ENCODE measurements at regions not wholly inside any gene's neighbourhood (a gene's known extent, or its start where the extent isn't known, plus 50 kb on each side); places are given as distances from the start of the nearest gene placed in this dataset.
"Not testable (repeated sequence)": the region's sequence is repeated elsewhere in the genome, so short reads cannot be mapped to it uniquely, and the experiment has no call there.

GRCh38 chr10:5576780-5577624 is 52.2 kb downstream of the CALML3 start:
- Histone ChIP-seq H2AK5ac (ENCODE audit: low read length) (no peak overlapping the region), H3K23ac (ENCODE audit: low read length) (no peak overlapping the region), H3K56ac (ENCODE audit: low read length) (no peak overlapping the region), H2BK15ac (replicated peaks; ENCODE audit: low read depth) (no peak overlapping the region), H3K4me3 (ENCODE audit: low read length) (no peak overlapping the region), H2BK120ac (ENCODE audit: low read depth, low read length) (no peak overlapping the region), H3K27ac (ENCODE audit: low read depth, low read length) (no peak overlapping the region), H4K8ac (ENCODE audit: low read depth, low read length) (no peak overlapping the region), H3K4ac (ENCODE audit: low read depth, low read length) (no peak overlapping the region), H3K4me1 (ENCODE audit: control insufficient read depth, low read depth, low read length) (peaks cover 2% of the 10 kb centered on the region), H3K79me2 (ENCODE audit: control insufficient read depth, insufficient read depth, low read length) (no peaks in the 10 kb centered on the region), H2BK5ac (ENCODE audit: low read length) (no peak overlapping the region), H4K5ac (ENCODE audit: low read length) (no peak overlapping the region), H3K79me1 (ENCODE audit: low read length) (no peaks in the 10 kb centered on the region), H3K27me3 (ENCODE audit: insufficient read depth, low read length, poor library complexity) (no peaks in the 10 kb centered on the region), H3K18ac (ENCODE audit: low read length) (no peak overlapping the region), H3K9ac (ENCODE audit: low read length) (no peak overlapping the region), H3K4me2 (ENCODE audit: low read length) (no peak overlapping the region), H3K36me3 (ENCODE audit: control insufficient read depth, insufficient read depth, low read length) (no peaks in the 10 kb centered on the region)
- no CpG with 5 or more reads among the region's 47 CpGs for WGBS (ENCODE audit: extremely low coverage, insufficient coverage, low lambda C conversion rate)
- DNase-seq, result no peak

- H3K18ac ChIP-seq (ENCODE audit: low read length); H3K79me1 ChIP-seq (ENCODE audit: low read length); H3K79me2 ChIP-seq (ENCODE audit: control insufficient read depth, insufficient read depth, low read length); H2AK5ac ChIP-seq (ENCODE audit: low read length); H3K27ac ChIP-seq (ENCODE audit: low read depth, low read length); H3K23ac ChIP-seq (ENCODE audit: low read length); H3K56ac ChIP-seq (ENCODE audit: low read length); DNase-seq; H3K4me1 ChIP-seq (ENCODE audit: control insufficient read depth, low read depth, low read length); H3K9ac ChIP-seq (ENCODE audit: low read length); H3K27me3 ChIP-seq (ENCODE audit: insufficient read depth, low read length, poor library complexity); H3K4ac ChIP-seq (ENCODE audit: low read depth, low read length); H4K8ac ChIP-seq (ENCODE audit: low read depth, low read length); H2BK15ac ChIP-seq (replicated peaks; ENCODE audit: low read depth); H3K36me3 ChIP-seq (ENCODE audit: control insufficient read depth, insufficient read depth, low read length); H2BK5ac ChIP-seq (ENCODE audit: low read length); H3K4me2 ChIP-seq (ENCODE audit: low read length); H3K4me3 ChIP-seq (ENCODE audit: low read length); H4K5ac ChIP-seq (ENCODE audit: low read length); H2BK120ac ChIP-seq (ENCODE audit: low read depth, low read length): not testable (repeated sequence)
- no CpG with 5 or more reads among the region's 4 CpGs for WGBS (ENCODE audit: extremely low coverage, insufficient coverage, low lambda C conversion rate)
Measured at GRCh38 chr10:5580038-5580428, 55.3 kb downstream of the CALML3 start.

GRCh38 chr10:5581670-5582566 is 57.2 kb downstream of the CALML3 start:
- Histone ChIP-seq H3K56ac (ENCODE audit: low read length) (no peak overlapping the region), H4K5ac (ENCODE audit: low read length) (no peak overlapping the region), H4K8ac (ENCODE audit: low read depth, low read length) (no peak overlapping the region), H3K4me2 (ENCODE audit: low read length) (no peak overlapping the region), H3K4ac (ENCODE audit: low read depth, low read length) (no peak overlapping the region), H3K36me3 (ENCODE audit: control insufficient read depth, insufficient read depth, low read length) (no peaks in the 10 kb centered on the region), H3K4me3 (ENCODE audit: low read length) (no peak overlapping the region), H3K27ac (ENCODE audit: low read depth, low read length) (no peak overlapping the region), H3K27me3 (ENCODE audit: insufficient read depth, low read length, poor library complexity) (no peaks in the 10 kb centered on the region), H3K9ac (ENCODE audit: low read length) (no peak overlapping the region), H3K79me2 (ENCODE audit: control insufficient read depth, insufficient read depth, low read length) (no peaks in the 10 kb centered on the region), H3K23ac (ENCODE audit: low read length) (no peak overlapping the region), H2BK5ac (ENCODE audit: low read length) (no peak overlapping the region), H2BK120ac (ENCODE audit: low read depth, low read length) (no peak overlapping the region), H3K79me1 (ENCODE audit: low read length) (no peaks in the 10 kb centered on the region), H2AK5ac (ENCODE audit: low read length) (no peak overlapping the region), H2BK15ac (replicated peaks; ENCODE audit: low read depth) (no peak overlapping the region), H3K4me1 (ENCODE audit: control insufficient read depth, low read depth, low read length) (peaks cover 4% of the 10 kb centered on the region), H3K18ac (ENCODE audit: low read length) (no peak overlapping the region)
- no CpG with 5 or more reads among the region's 11 CpGs for WGBS (ENCODE audit: extremely low coverage, insufficient coverage, low lambda C conversion rate)
- no peak for DNase-seq

GRCh38 chr10:5582736-5583135 is 58.0 kb downstream of the CALML3 start:
- no peak overlapping the region for H3K56ac ChIP-seq (ENCODE audit: low read length)
- H3K4me2 ChIP-seq (ENCODE audit: low read length), result no peak overlapping the region
- no peak overlapping the region for H2BK5ac ChIP-seq (ENCODE audit: low read length)
- no peaks in the 10 kb centered on the region for H3K27me3 ChIP-seq (ENCODE audit: insufficient read depth, low read length, poor library complexity)
- H3K9ac ChIP-seq (ENCODE audit: low read length), result no peak overlapping the region
- H3K4ac ChIP-seq (ENCODE audit: low read depth, low read length), result no peak overlapping the region
- H2BK15ac ChIP-seq (replicated peaks; ENCODE audit: low read depth), result no peak overlapping the region
- no peak overlapping the region for H3K18ac ChIP-seq (ENCODE audit: low read length)
- H3K36me3 ChIP-seq (ENCODE audit: control insufficient read depth, insufficient read depth, low read length), result no peaks in the 10 kb centered on the region
- no peak overlapping the region for H2AK5ac ChIP-seq (ENCODE audit: low read length)
- peaks cover 4% of the 10 kb centered on the region for H3K4me1 ChIP-seq (ENCODE audit: control insufficient read depth, low read depth, low read length)
- no peak overlapping the region for H2BK120ac ChIP-seq (ENCODE audit: low read depth, low read length)
- H3K79me1 ChIP-seq (ENCODE audit: low read length), result no peaks in the 10 kb centered on the region
- no peak overlapping the region for H3K4me3 ChIP-seq (ENCODE audit: low read length)
- no peak overlapping the region for H4K8ac ChIP-seq (ENCODE audit: low read depth, low read length)
- no peak overlapping the region for H3K23ac ChIP-seq (ENCODE audit: low read length)
- no peak overlapping the region for H4K5ac ChIP-seq (ENCODE audit: low read length)
- DNase-seq, result peak; percentile 74
- no peak overlapping the region for H3K27ac ChIP-seq (ENCODE audit: low read depth, low read length)
- WGBS (ENCODE audit: extremely low coverage, insufficient coverage, low lambda C conversion rate), result no CpG with 5 or more reads among the region's 12 CpGs
- no peaks in the 10 kb centered on the region for H3K79me2 ChIP-seq (ENCODE audit: control insufficient read depth, insufficient read depth, low read length)

GRCh38 chr10:5583525-5584175 is 58.9 kb downstream of the CALML3 start:
- H3K27me3 ChIP-seq (ENCODE audit: insufficient read depth, low read length, poor library complexity), result no peaks in the 10 kb centered on the region
- H3K18ac ChIP-seq (ENCODE audit: low read length), result no peak overlapping the region
- no peak overlapping the region for H3K4me2 ChIP-seq (ENCODE audit: low read length)
- no peak overlapping the region for H2BK5ac ChIP-seq (ENCODE audit: low read length)
- H3K56ac ChIP-seq (ENCODE audit: low read length), result no peak overlapping the region
- H3K4me3 ChIP-seq (ENCODE audit: low read length), result no peak overlapping the region
- no peak overlapping the region for H4K8ac ChIP-seq (ENCODE audit: low read depth, low read length)
- no peaks in the 10 kb centered on the region for H3K79me1 ChIP-seq (ENCODE audit: low read length)
- no peaks in the 10 kb centered on the region for H3K79me2 ChIP-seq (ENCODE audit: control insufficient read depth, insufficient read depth, low read length)
- H4K5ac ChIP-seq (ENCODE audit: low read length), result no peak overlapping the region
- peaks cover 4% of the 10 kb centered on the region for H3K4me1 ChIP-seq (ENCODE audit: control insufficient read depth, low read depth, low read length)
- H3K36me3 ChIP-seq (ENCODE audit: control insufficient read depth, insufficient read depth, low read length), result no peaks in the 10 kb centered on the region
- DNase-seq, result peak; percentile 92
- H3K27ac ChIP-seq (ENCODE audit: low read depth, low read length), result peak overlapping the region; percentile 13
- WGBS (ENCODE audit: extremely low coverage, insufficient coverage, low lambda C conversion rate), result no CpG with 5 or more reads among the region's 18 CpGs
- H2BK15ac ChIP-seq (replicated peaks; ENCODE audit: low read depth), result no peak overlapping the region
- H3K23ac ChIP-seq (ENCODE audit: low read length), result no peak overlapping the region
- no peak overlapping the region for H3K4ac ChIP-seq (ENCODE audit: low read depth, low read length)
- no peak overlapping the region for H3K9ac ChIP-seq (ENCODE audit: low read length)
- H2AK5ac ChIP-seq (ENCODE audit: low read length), result no peak overlapping the region
- H2BK120ac ChIP-seq (ENCODE audit: low read depth, low read length), result no peak overlapping the region
